K562 (cell line): ENCODE measurements at regions not wholly inside any gene's neighbourhood (a gene's known extent, or its start where the extent isn't known, plus 50 kb on each side); places are given as distances from the start of the nearest gene placed in this dataset.

ENCODE experiments used
- ATAC-seq: fragments of 200-7000 bp; cut with Tn5 transposase; 3 replicates; pipeline ENCODE4 v1.9.1; 2020; ENCODE audit warnings: moderate library complexity
- BruUV-seq: library from RNA; stranded (reverse); fragments of 400-500 nt; replicated peaks from 2 replicates; lab custom pipeline; 2021; lab: Mats Ljungman, UMichigan
- CTCF ChIA-PET: fragments of 300-600 bp; formaldehyde crosslinking; extraction: SDS; loops from one replicate; lab custom pipeline; 2021; ENCODE audit warnings: low intra/inter-chr PET ratio; lab: Yijun Ruan, JAX
- POLR2A ChIA-PET: fragments of 300-600, 350-650 bp; sonication (Branson Sonifier 250); formaldehyde crosslinking; extraction: SDS; loops from one replicate; lab custom pipeline; 2021; ENCODE audit warnings: antibody characterized with exemption, inconsistent platforms; lab: Yijun Ruan, JAX
- DNase-seq, 4 experiments: peaks; one replicate each; pipeline versions ENCODE4 v3.0.0 to v3.0.0-alpha.2; 2011 to 2018; ENCODE audit warnings: low spot score in 3 of 4, mixed read lengths in 3 of 4; ENCODE audit errors: extremely low read depth in 1 of 4
- FAIRE-seq: peaks from 2 replicates; lab custom pipeline; 2011; peaks lifted over from hg19 to GRCh38; lab: Jason Lieb, UNC
- H2AFZ ChIP-seq: 2 replicates; pipeline ENCODE4 v1.6.0; 2011; ENCODE audit warnings: low read depth, low read length, control low read depth, inconsistent platforms
- H3K27ac ChIP-seq: fragments of 200-600 bp; 3 replicates; pipeline ENCODE4 v1.8.0; 2011; ENCODE audit warnings: low read depth, mild to moderate bottlenecking, control low read depth, inconsistent platforms, low read length, moderate library complexity, mixed read lengths; ENCODE audit errors: extremely low read depth
- H3K27me3 ChIP-seq, 2 experiments: fragments of 300-600 bp in 1 of 2; 2 replicates in 1 of 2; 3 replicates in 1 of 2; pipeline versions ENCODE4 v1.6.0 to v1.8.0; 2011; ENCODE audit warnings: inconsistent platforms in 2 of 2, low read length in 2 of 2, mild to moderate bottlenecking in 1 of 2, mixed read lengths in 1 of 2, moderate library complexity in 1 of 2; ENCODE audit not compliant: control insufficient read depth in 2 of 2, insufficient read depth in 2 of 2
- H3K36me3 ChIP-seq: fragments of 300-600 bp; 3 replicates; pipeline ENCODE4 v1.8.0; 2011; ENCODE audit warnings: mild to moderate bottlenecking, low read length, inconsistent platforms; ENCODE audit not compliant: control insufficient read depth, insufficient read depth
- H3K4me1 ChIP-seq, 2 experiments: fragments of 200-600 bp in 1 of 2; replicated peaks in 1 of 2; 2 replicates in 1 of 2; 3 replicates in 1 of 2; pipeline versions ENCODE4 v1.5.1 to v1.8.0; 2011; ENCODE audit warnings: inconsistent platforms in 2 of 2, low read length in 2 of 2, mild to moderate bottlenecking in 1 of 2, mixed read lengths in 1 of 2, moderate library complexity in 1 of 2; ENCODE audit not compliant: control insufficient read depth in 2 of 2, insufficient read depth in 2 of 2
- H3K4me2 ChIP-seq: 2 replicates; pipeline ENCODE4 v1.6.1; 2011; ENCODE audit warnings: low read length, control low read depth, inconsistent platforms, mixed read lengths; ENCODE audit not compliant: insufficient read depth
- H3K4me3 ChIP-seq: fragments of 200-600 bp; sonication (generic), shearing (Covaris generic); 2 replicates; pipeline ENCODE4 v1.5.1; 2016; ENCODE audit warnings: control low read depth, inconsistent platforms
- H3K79me2 ChIP-seq: fragments of 200-600 bp; 3 replicates; pipeline ENCODE4 v1.8.0; 2011; ENCODE audit warnings: low read length, inconsistent platforms; ENCODE audit not compliant: control insufficient read depth, insufficient read depth
- H3K9ac ChIP-seq, 2 experiments: 2 replicates each; pipeline versions ENCODE4 v1.6.0 to v1.6.1; 2011; ENCODE audit warnings: low read depth in 2 of 2, low read length in 2 of 2, control low read depth in 1 of 2, inconsistent platforms in 1 of 2, mild to moderate bottlenecking in 1 of 2, mixed read lengths in 1 of 2; ENCODE audit not compliant: insufficient read depth in 1 of 2
- H3K9me1 ChIP-seq: one replicate; pipeline ENCODE4 v1.6.0; 2011; ENCODE audit warnings: inconsistent platforms, mild to moderate bottlenecking, low read length, moderate library complexity; ENCODE audit not compliant: control insufficient read depth, insufficient read depth
- H3K9me3 ChIP-seq: replicated peaks from 2 replicates; pipeline ENCODE4 v1.5.1; 2011; ENCODE audit warnings: low read depth, low read length, inconsistent platforms; ENCODE audit not compliant: control insufficient read depth, insufficient read depth
- H4K20me1 ChIP-seq: replicated peaks from 2 replicates; pipeline ENCODE4 v1.6.1; 2011; ENCODE audit warnings: low read length, inconsistent platforms, mixed read lengths; ENCODE audit not compliant: control insufficient read depth, insufficient read depth
- BCOR ChIP-seq: fragments of 450-650 bp; IDR thresholded peaks from 2 replicates; pipeline ENCODE4 v1.6.1; 2016
- DACH1 ChIP-seq: fragments of 450-650 bp; IDR thresholded peaks from 2 replicates; pipeline ENCODE4 v1.6.1; 2018; ENCODE audit not compliant: partially characterized antibody
- HMGN3 ChIP-seq: IDR thresholded peaks from 2 replicates; pipeline ENCODE4 v1.6.1; 2011; ENCODE audit warnings: borderline replicate concordance, low read depth, mild to moderate bottlenecking, mixed read lengths, low read length; ENCODE audit not compliant: insufficient read length; ENCODE audit errors: extremely low read depth
- HNRNPLL ChIP-seq: fragments of 200-400 bp; formaldehyde crosslinking; IDR thresholded peaks from 2 replicates; pipeline ENCODE4 v1.6.1; 2017; ENCODE audit warnings: low read length, low read depth, mild to moderate bottlenecking; ENCODE audit not compliant: poor library complexity, severe bottlenecking
- MBD1 ChIP-seq: fragments of 250-450 bp; sonication (Bioruptor Pico); IDR thresholded peaks from 2 replicates; pipeline ENCODE4 v1.8.0; 2022; ENCODE audit warnings: inconsistent platforms
- NCOA2 ChIP-seq, 2 experiments: fragments of 450-650 bp; IDR thresholded peaks; 2 replicates each; pipeline ENCODE4 v1.6.1; 2018; ENCODE audit warnings: mild to moderate bottlenecking in 2 of 2, moderate library complexity in 1 of 2; ENCODE audit not compliant: partially characterized antibody in 2 of 2
- WGBS: fragments of 100-300 bp; shearing (Covaris generic); methylation state at CpG from one replicate; pipeline ENCODE4 v1.1.6; 2016; ENCODE audit warnings: low coverage, mixed read lengths; ENCODE audit not compliant: insufficient coverage; ENCODE audit errors: missing lambda C conversion rate; 5-methylcytosine and 5-hydroxymethylcytosine counted together
- in situ Hi-C: fragments of 300-500 bp; cut with MboI; formaldehyde crosslinking; loops from 4 replicates; pipeline ENCODE4 v1.15.0; 2018; ENCODE audit warnings: inconsistent platforms, mixed read lengths
- intact Hi-C: fragments of 100-400 bp; cut with micrococcal nuclease; formaldehyde crosslinking; loops from 2 replicates; pipeline ENCODE4 v1.14.2; 2022

GRCh38 chr7:112990624-112991023, 96.0 kb downstream of the GPR85 start:
- Histone ChIP-seq H3K4me1 (no peaks in the 10 kb centered on the region), H3K79me2 (no peaks in the 10 kb centered on the region), H3K9ac (no peak overlapping the region), H3K9me1 (no peaks in the 10 kb centered on the region), H3K4me3 (no peak overlapping the region), H3K9me3 (no peaks in the 10 kb centered on the region), H3K27me3 (no peaks in the 10 kb centered on the region), H3K4me2 (no peak overlapping the region), H3K36me3 (no peaks in the 10 kb centered on the region), H2AFZ (no peak overlapping the region), H3K27ac (no peak overlapping the region), H4K20me1 (no peaks in the 10 kb centered on the region)
- ChIA-PET POLR2A (interaction anchor here (1.1 kb wide), 1 partner anchor 17 kb away, joined by 3 read pairs; no protein-coding TSS in a partner anchor), CTCF (no interaction called here)
- DNase-seq (no peak), ATAC-seq (no peak), FAIRE-seq (no peak)
- in situ Hi-C loops, result no loop called here
- intact Hi-C loops, result no loop called here
- no TSS peak for BruUV-seq
- TF ChIP-seq MBD1 (CRISPR knock-in tag) (no peak), HNRNPLL (no peak), BCOR (no peak), HMGN3 (no peak), DACH1 (no peak), NCOA2 (IDR thresholded peaks at IDR 0.05; ENCODE audit: partially characterized antibody in 2 of 2) (no peak)
- WGBS, result 4% methylated on average over 2 of the region's 2 CpGs
